ENCODE measurements at regions not wholly inside any gene's neighbourhood (a gene's known extent, or its start where the extent isn't known, plus 50 kb on each side); places are given as distances from the start of the nearest gene placed in this dataset.

GRCh38 chr1:65072845-65073244 is 75.2 kb upstream of the AK4 start:
- Mint-ChIP-seq H3K27ac (no peak overlapping the region), H3K4me1 (ENCODE audit: low read depth) (peaks cover 6% of the 10 kb centered on the region), H3K9me3 (ENCODE audit: low read depth) (no peaks in the 10 kb centered on the region), H3K27me3 (peaks cover 28% of the 10 kb centered on the region), H3K36me3 (ENCODE audit: insufficient read depth) (no peaks in the 10 kb centered on the region), H3K4me3 (ENCODE audit: low read depth) (no peak overlapping the region)
- no peak for DNase-seq (ENCODE audit: low spot score, unreplicated experiment)
- TF ChIP-seq CTCF (IDR thresholded peaks at IDR 0.05; ENCODE audit: unreplicated experiment): no peak

DNA sequence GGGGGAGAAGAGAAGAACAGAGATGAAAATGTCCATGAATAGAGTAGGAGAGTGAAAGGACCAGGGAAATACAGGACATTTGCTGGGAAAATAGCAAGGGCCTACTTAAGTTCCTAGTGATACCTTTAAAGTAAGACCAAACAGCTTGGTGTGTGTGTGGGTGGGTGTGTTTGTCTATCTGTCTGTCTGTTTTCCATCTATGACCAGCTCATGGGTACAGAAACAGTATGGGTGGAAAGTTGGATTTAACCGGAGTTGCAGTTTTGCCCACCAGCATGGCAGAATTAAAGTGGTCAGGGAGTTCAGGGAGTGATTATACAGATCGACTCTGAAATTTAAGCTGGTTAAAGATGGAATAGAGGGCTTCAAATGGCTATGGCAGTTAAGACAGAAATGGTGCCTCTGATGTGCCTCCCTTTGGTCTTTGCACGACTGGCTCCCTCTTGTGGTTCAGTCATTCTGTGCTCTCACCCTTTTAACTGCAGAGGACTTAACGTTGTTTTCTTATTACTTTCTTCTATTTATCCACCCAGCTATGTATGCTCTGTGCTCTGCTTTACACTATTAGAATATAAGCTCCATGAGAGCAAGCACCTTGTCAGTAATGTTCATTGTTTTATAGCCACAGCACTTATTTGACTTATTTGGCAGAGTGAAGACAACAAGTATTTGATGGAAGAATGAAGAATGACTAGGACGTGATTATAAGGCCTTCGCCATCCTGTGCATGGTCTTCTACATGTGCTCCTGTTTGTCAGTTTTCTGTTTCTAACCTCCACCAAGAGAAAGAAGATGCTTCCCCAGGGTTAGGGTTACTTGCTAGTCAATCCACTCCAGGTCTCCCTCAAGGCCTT is 72.7 kb upstream of the AK4 start:
- peak; percentile 13 for DNase-seq (ENCODE audit: low spot score, unreplicated experiment)
- Mint-ChIP-seq H3K4me1 (ENCODE audit: low read depth) (no peaks in the 10 kb centered on the region), H3K27me3 (peaks cover 12% of the 10 kb centered on the region), H3K9me3 (ENCODE audit: low read depth) (no peaks in the 10 kb centered on the region), H3K4me3 (ENCODE audit: low read depth) (no peak overlapping the region), H3K36me3 (ENCODE audit: insufficient read depth) (no peaks in the 10 kb centered on the region), H3K27ac (no peak overlapping the region)
- peak; percentile 76 for TF ChIP-seq CTCF (IDR thresholded peaks at IDR 0.05; ENCODE audit: unreplicated experiment)

- Mint-ChIP-seq H3K36me3 (ENCODE audit: insufficient read depth) (no peaks in the 10 kb centered on the region), H3K27ac (no peak overlapping the region), H3K9me3 (ENCODE audit: low read depth) (no peaks in the 10 kb centered on the region), H3K4me1 (ENCODE audit: low read depth) (no peaks in the 10 kb centered on the region), H3K4me3 (ENCODE audit: low read depth) (no peak overlapping the region), H3K27me3 (peaks cover 6% of the 10 kb centered on the region)
- no peak for TF ChIP-seq CTCF (IDR thresholded peaks at IDR 0.05; ENCODE audit: unreplicated experiment)
- no peak for DNase-seq (ENCODE audit: low spot score, unreplicated experiment)
Measured at GRCh38 chr1:65077369-65077768, 70.6 kb upstream of the AK4 start.

GRCh38 chr1:65079941-65080340 is 68.1 kb upstream of the AK4 start:
- Mint-ChIP-seq H3K9me3 (ENCODE audit: low read depth) (no peaks in the 10 kb centered on the region), H3K4me3 (ENCODE audit: low read depth) (no peak overlapping the region), H3K4me1 (ENCODE audit: low read depth) (no peaks in the 10 kb centered on the region), H3K27me3 (no peaks in the 10 kb centered on the region), H3K27ac (no peak overlapping the region), H3K36me3 (ENCODE audit: insufficient read depth) (no peaks in the 10 kb centered on the region)
- no peak for DNase-seq (ENCODE audit: low spot score, unreplicated experiment)
- TF ChIP-seq CTCF (IDR thresholded peaks at IDR 0.05; ENCODE audit: unreplicated experiment): no peak

GRCh38 chr1:65082346-65083040 is 65.5 kb upstream of the AK4 start:
- Mint-ChIP-seq H3K27ac (no peak overlapping the region), H3K27me3 (no peaks in the 10 kb centered on the region), H3K4me3 (ENCODE audit: low read depth) (no peak overlapping the region), H3K36me3 (ENCODE audit: insufficient read depth) (no peaks in the 10 kb centered on the region), H3K9me3 (ENCODE audit: low read depth) (peaks cover 5% of the 10 kb centered on the region), H3K4me1 (ENCODE audit: low read depth) (no peaks in the 10 kb centered on the region)
- TF ChIP-seq CTCF (IDR thresholded peaks at IDR 0.05; ENCODE audit: unreplicated experiment): no peak
- no peak for DNase-seq (ENCODE audit: low spot score, unreplicated experiment)
